ENCODE measurements at regions not wholly inside any gene's neighbourhood (a gene's known extent, or its start where the extent isn't known, plus 50 kb on each side); places are given as distances from the start of the nearest gene placed in this dataset.

DNA sequence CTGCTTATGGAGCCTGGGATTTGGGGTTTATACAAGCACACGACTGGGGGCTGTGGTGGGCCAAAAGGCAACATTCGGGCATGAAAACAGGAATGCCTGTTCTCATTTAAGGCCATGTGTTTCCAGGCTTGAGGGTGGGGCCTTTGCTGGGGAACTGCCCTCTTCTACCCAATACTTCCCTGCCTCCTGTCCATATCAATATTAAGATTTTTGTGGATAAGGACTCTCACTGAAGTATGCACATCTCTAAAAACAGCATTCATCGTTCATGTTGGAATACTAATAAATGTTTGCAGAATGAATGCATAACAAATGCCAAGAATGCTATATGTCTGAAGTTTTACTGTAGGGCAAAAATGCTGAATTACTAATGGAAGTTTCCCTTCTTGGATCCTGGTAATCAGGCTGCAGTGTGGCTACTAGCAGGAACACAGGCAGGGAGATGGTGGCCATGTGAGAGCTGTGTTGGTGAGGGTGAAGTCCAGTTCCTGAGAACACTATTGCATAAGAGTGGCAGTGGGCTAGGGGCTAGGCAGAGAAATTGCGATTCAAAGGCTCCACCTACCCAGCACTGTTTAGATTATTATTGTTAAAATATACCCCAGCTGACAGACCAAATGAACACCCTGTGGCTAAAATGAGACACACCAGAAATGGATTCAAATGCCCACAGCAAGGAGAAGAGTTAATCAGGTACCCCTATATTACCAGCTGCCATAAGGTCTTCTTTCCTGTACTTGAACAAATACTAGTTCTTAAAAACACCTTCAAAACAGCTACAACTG, 644.3 kb downstream of the EPM2A start:
- CTCF ChIA-PET, result interaction anchor here (0.6 kb wide), 1 partner anchor 375 kb away, joined by 4 read pairs; no protein-coding TSS in a partner anchor
- POLR2A ChIA-PET (ENCODE audit: unreplicated experiment), result no interaction called here

DNA sequence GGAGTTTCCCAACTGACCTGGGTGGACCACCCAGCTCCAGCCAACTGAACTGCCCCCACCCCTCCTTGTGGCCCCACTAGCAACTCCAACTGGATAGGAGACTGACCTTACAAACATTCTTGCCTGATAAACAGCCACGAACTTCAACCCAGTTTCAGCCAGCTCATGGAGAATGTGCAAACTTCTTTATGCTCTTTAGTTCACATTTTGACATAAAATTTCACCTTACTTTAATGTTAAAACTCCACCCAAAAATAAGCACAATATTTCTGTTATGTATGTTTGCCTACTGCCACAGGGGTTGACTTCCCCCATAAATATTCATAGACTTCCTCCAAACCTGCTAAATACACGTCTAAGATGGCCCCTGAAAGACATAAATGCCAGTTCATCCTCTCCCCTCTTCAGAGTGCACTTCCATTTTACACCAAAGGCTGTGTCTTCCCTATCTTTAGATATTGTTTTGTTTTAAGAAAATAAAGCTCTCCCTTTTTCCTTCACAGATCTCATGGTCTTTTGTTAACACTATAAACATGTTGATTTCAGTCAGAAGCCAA, 643.7 kb downstream of the EPM2A start:
- no peak overlapping the region for H3K4me2 ChIP-seq (ENCODE audit: low read length)
- no peak overlapping the region for H3K4me3 ChIP-seq (ENCODE audit: low read length)
- H3F3A ChIP-seq (ENCODE audit: low read length, unreplicated experiment), result no peaks in the 10 kb centered on the region
- H3K79me2 ChIP-seq (ENCODE audit: low read length), result no peaks in the 10 kb centered on the region
- TF ChIP-seq EZH2phosphoT487 (IDR thresholded peaks at IDR 0.05; ENCODE audit: borderline replicate concordance, low read length) (no peak), EZH2 (IDR thresholded peaks at IDR 0.05; ENCODE audit: low read length, unreplicated experiment) (no peak)
- TF ChIP-seq, protein P1, sequence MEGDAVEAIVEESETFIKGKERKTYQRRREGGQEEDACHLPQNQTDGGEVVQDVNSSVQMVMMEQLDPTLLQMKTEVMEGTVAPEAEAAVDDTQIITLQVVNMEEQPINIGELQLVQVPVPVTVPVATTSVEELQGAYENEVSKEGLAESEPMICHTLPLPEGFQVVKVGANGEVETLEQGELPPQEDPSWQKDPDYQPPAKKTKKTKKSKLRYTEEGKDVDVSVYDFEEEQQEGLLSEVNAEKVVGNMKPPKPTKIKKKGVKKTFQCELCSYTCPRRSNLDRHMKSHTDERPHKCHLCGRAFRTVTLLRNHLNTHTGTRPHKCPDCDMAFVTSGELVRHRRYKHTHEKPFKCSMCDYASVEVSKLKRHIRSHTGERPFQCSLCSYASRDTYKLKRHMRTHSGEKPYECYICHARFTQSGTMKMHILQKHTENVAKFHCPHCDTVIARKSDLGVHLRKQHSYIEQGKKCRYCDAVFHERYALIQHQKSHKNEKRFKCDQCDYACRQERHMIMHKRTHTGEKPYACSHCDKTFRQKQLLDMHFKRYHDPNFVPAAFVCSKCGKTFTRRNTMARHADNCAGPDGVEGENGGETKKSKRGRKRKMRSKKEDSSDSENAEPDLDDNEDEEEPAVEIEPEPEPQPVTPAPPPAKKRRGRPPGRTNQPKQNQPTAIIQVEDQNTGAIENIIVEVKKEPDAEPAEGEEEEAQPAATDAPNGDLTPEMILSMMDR (conservative IDR thresholded peaks at IDR 0.05; ENCODE audit: low read depth, low read length), result no peak
- no peak overlapping the region for H3K27ac ChIP-seq (ENCODE audit: low read length)
- ATAC-seq (no peak), DNase-seq (no peak)
- no TSS peak for BruUV-seq (replicated peaks)
- H3K9me2 ChIP-seq (replicated peaks; ENCODE audit: low read length), result no peaks in the 10 kb centered on the region
- no peaks in the 10 kb centered on the region for H3K27me3 ChIP-seq (ENCODE audit: low read length)
- ChIA-PET POLR2A (ENCODE audit: unreplicated experiment) (interaction anchor here (0.6 kb wide), 1 partner anchor 8 kb away, joined by 15 read pairs; no protein-coding TSS in a partner anchor), CTCF (interaction anchor here (0.6 kb wide), 1 partner anchor 376 kb away, joined by 4 read pairs; no protein-coding TSS in a partner anchor)
- no peaks in the 10 kb centered on the region for H4K20me1 ChIP-seq (ENCODE audit: low read length)
- no peak overlapping the region for H2AFZ ChIP-seq (ENCODE audit: low read length)
- intact Hi-C loops (cut with micrococcal nuclease), result no loop called here
- H3K36me3 ChIP-seq (ENCODE audit: low read depth, low read length), result no peaks in the 10 kb centered on the region
- H3K9ac ChIP-seq (ENCODE audit: low read length), result no peak overlapping the region
- H3K4me1 ChIP-seq (ENCODE audit: insufficient read depth, low read length), result no peaks in the 10 kb centered on the region
- no peaks in the 10 kb centered on the region for H3K9me3 ChIP-seq (ENCODE audit: low read length)

More for the DNA sequence above, 644.3 kb downstream of the EPM2A start:
- Histone ChIP-seq H3K4me3 (ENCODE audit: low read length) (no peak overlapping the region), H3K79me2 (ENCODE audit: low read length) (no peaks in the 10 kb centered on the region), H2AFZ (ENCODE audit: low read length) (no peak overlapping the region), H3K27me3 (ENCODE audit: low read length) (no peaks in the 10 kb centered on the region), H3K36me3 (ENCODE audit: low read depth, low read length) (no peaks in the 10 kb centered on the region), H3K9ac (ENCODE audit: low read length) (no peak overlapping the region), H3K9me3 (ENCODE audit: low read length) (no peaks in the 10 kb centered on the region), H4K20me1 (ENCODE audit: low read length) (no peaks in the 10 kb centered on the region), H3K4me2 (ENCODE audit: low read length) (no peak overlapping the region), H3F3A (ENCODE audit: low read length, unreplicated experiment) (no peaks in the 10 kb centered on the region), H3K4me1 (ENCODE audit: insufficient read depth, low read length) (no peaks in the 10 kb centered on the region), H3K27ac (ENCODE audit: low read length) (no peak overlapping the region), H3K9me2 (replicated peaks; ENCODE audit: low read length) (no peaks in the 10 kb centered on the region)
- ATAC-seq (no peak), DNase-seq (no peak)
- no TSS peak for BruUV-seq (replicated peaks)
- TF ChIP-seq, protein P1 (conservative IDR thresholded peaks at IDR 0.05; ENCODE audit: low read depth, low read length), result no peak
- TF ChIP-seq EZH2phosphoT487 (IDR thresholded peaks at IDR 0.05; ENCODE audit: borderline replicate concordance, low read length), result no peak
- TF ChIP-seq EZH2 (IDR thresholded peaks at IDR 0.05; ENCODE audit: low read length, unreplicated experiment), result no peak
- intact Hi-C loops (cut with micrococcal nuclease), result no loop called here

DNA sequence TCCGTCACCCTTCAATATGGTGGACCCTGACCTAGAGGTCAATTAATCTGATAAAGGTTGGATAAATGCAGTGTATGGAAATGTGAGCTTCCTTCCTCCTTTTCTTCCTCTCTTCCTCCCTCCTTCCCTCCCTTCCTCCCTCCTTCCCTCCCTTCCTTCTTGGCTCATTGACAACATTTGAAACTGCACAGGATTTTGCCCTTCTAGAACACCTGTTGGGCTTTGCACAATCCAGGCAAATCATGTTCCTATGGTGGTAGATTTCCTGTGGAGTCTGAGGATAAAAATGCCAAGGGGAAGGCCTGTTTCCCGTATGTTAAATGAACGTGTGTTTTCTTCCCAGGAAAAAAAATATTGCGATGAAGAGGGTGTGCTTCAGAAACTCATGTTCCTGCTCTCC, 642.8 kb downstream of the EPM2A start:
- Histone ChIP-seq H3K27ac (ENCODE audit: low read length) (no peak overlapping the region), H3K9me2 (replicated peaks; ENCODE audit: low read length) (no peaks in the 10 kb centered on the region), H4K20me1 (ENCODE audit: low read length) (no peaks in the 10 kb centered on the region), H3K4me3 (ENCODE audit: low read length) (no peak overlapping the region), H3K36me3 (ENCODE audit: low read depth, low read length) (no peaks in the 10 kb centered on the region), H3K27me3 (ENCODE audit: low read length) (no peaks in the 10 kb centered on the region), H3F3A (ENCODE audit: low read length, unreplicated experiment) (no peaks in the 10 kb centered on the region), H2AFZ (ENCODE audit: low read length) (no peak overlapping the region), H3K4me1 (ENCODE audit: insufficient read depth, low read length) (no peaks in the 10 kb centered on the region), H3K9me3 (ENCODE audit: low read length) (no peaks in the 10 kb centered on the region), H3K9ac (ENCODE audit: low read length) (no peak overlapping the region), H3K79me2 (ENCODE audit: low read length) (no peaks in the 10 kb centered on the region), H3K4me2 (ENCODE audit: low read length) (no peak overlapping the region)
- intact Hi-C loops (cut with micrococcal nuclease), result no loop called here
- TF ChIP-seq, protein P1 (conservative IDR thresholded peaks at IDR 0.05; ENCODE audit: low read depth, low read length), result no peak
- TF ChIP-seq EZH2 (IDR thresholded peaks at IDR 0.05; ENCODE audit: low read length, unreplicated experiment) (no peak), EZH2phosphoT487 (IDR thresholded peaks at IDR 0.05; ENCODE audit: borderline replicate concordance, low read length) (no peak)
- no TSS peak for BruUV-seq (replicated peaks)
- no peak for ATAC-seq
- no peak for DNase-seq
- CTCF ChIA-PET, result no interaction called here
- POLR2A ChIA-PET (ENCODE audit: unreplicated experiment), result interaction anchor here (0.6 kb wide), 1 partner anchor 9 kb away, joined by 15 read pairs; no protein-coding TSS in a partner anchor

Measured in PC-3 (cell line).